HG03575 (cell line): ENCODE measurements at regions not wholly inside any gene's neighbourhood (a gene's known extent, or its start where the extent isn't known, plus 50 kb on each side); places are given as distances from the start of the nearest gene placed in this dataset.
"Not testable (repeated sequence)": the region's sequence is repeated elsewhere in the genome, so short reads cannot be mapped to it uniquely, and the experiment has no call there.

Experiments
- ATAC-seq: cut with Tn5 transposase; IDR thresholded peaks from one replicate; pipeline ENCODE4 v1.9.1; 2021; ENCODE audit not compliant: unreplicated experiment, insufficient number of reproducible peaks, low FRiP score; ENCODE audit errors: extremely low read depth

GRCh38 chr6:58047865-58048264, 730.4 kb downstream of the PRIM2 start:
- not testable (repeated sequence) for ATAC-seq

GRCh38 chr6:58055465-58056176, 738.2 kb downstream of the PRIM2 start:
- ATAC-seq, result not testable (repeated sequence)

- not testable (repeated sequence) for ATAC-seq
Observed at GRCh38 chr6:58059701-58060100, 742.3 kb downstream of the PRIM2 start.

GRCh38 chr6:58063542-58063941, 746.1 kb downstream of the PRIM2 start:
- ATAC-seq, result not testable (repeated sequence)

- not testable (repeated sequence) for ATAC-seq
Observed at GRCh38 chr6:58067867-58068548, 750.6 kb downstream of the PRIM2 start.

- ATAC-seq, result no peak
Observed at GRCh38 chr6:58073263-58073662, 755.8 kb downstream of the PRIM2 start.

GRCh38 chr6:58090067-58090466, 772.6 kb downstream of the PRIM2 start:
- ATAC-seq, result not testable (repeated sequence)

- ATAC-seq, result not testable (repeated sequence)
Observed at GRCh38 chr6:58097251-58097650, 779.8 kb downstream of the PRIM2 start.

GRCh38 chr6:58113960-58114359, 796.5 kb downstream of the PRIM2 start:
- ATAC-seq, result no peak

GRCh38 chr6:58117162-58117561, 799.7 kb downstream of the PRIM2 start:
- ATAC-seq, result not testable (repeated sequence)

GRCh38 chr6:58121616-58122015, 804.2 kb downstream of the PRIM2 start:
- not testable (repeated sequence) for ATAC-seq

- ATAC-seq, result not testable (repeated sequence)
Observed at GRCh38 chr6:58123770-58124169, 806.3 kb downstream of the PRIM2 start.

GRCh38 chr6:58128549-58128948, 811.1 kb downstream of the PRIM2 start:
- ATAC-seq, result not testable (repeated sequence)

- not testable (repeated sequence) for ATAC-seq
Observed at GRCh38 chr6:58129098-58129497, 811.7 kb downstream of the PRIM2 start.

- not testable (repeated sequence) for ATAC-seq
Observed at GRCh38 chr6:58139746-58140145, 822.3 kb downstream of the PRIM2 start.

- ATAC-seq, result not testable (repeated sequence)
Observed at GRCh38 chr6:58171025-58171424, 853.6 kb downstream of the PRIM2 start.

- ATAC-seq, result not testable (repeated sequence)
Observed at GRCh38 chr6:58181557-58182065, 864.2 kb downstream of the PRIM2 start.

- not testable (repeated sequence) for ATAC-seq
Observed at GRCh38 chr6:58185300-58185699, 867.9 kb downstream of the PRIM2 start.

GRCh38 chr6:58193209-58193608, 875.8 kb downstream of the PRIM2 start:
- ATAC-seq, result not testable (repeated sequence)

GRCh38 chr6:58198301-58198700, 880.9 kb downstream of the PRIM2 start:
- ATAC-seq, result no peak
